Fibroblast of skin of abdomen (primary cell): ENCODE measurements at regions not wholly inside any gene's neighbourhood (a gene's known extent, or its start where the extent isn't known, plus 50 kb on each side); places are given as distances from the start of the nearest gene placed in this dataset.
"Not testable (repeated sequence)": the region's sequence is repeated elsewhere in the genome, so short reads cannot be mapped to it uniquely, and the experiment has no call there.

Experiments
- DNase-seq: peaks from one replicate; pipeline ENCODE4 v3.0.0-alpha.2; 2013

- no peak for DNase-seq
Observed at GRCh38 chr15:92763459-92763858, 107.9 kb upstream of the FAM174B start.

- DNase-seq: not testable (repeated sequence)
Observed at GRCh38 chr15:92768131-92768530, 112.6 kb upstream of the FAM174B start.

DNA sequence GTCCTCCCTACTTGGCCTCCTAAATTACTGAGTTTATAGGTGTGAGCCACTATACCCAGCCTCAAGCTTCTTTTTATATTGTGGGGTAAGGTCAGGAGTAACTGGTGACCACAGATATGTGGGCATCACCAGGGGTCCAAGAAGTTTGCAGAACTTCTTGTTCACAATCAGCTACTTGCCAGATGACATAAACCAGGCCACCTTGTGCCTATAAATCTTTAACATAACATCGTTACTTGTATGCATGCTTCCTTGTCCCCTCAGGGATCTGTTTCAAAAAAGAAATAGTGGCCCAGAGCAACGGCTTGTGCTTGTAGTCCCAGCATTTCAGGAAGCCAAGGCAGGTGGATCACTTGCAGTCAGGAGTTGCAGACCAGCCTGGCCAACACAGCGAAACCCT is 115.1 kb upstream of the FAM174B start:
- no peak for DNase-seq

DNA sequence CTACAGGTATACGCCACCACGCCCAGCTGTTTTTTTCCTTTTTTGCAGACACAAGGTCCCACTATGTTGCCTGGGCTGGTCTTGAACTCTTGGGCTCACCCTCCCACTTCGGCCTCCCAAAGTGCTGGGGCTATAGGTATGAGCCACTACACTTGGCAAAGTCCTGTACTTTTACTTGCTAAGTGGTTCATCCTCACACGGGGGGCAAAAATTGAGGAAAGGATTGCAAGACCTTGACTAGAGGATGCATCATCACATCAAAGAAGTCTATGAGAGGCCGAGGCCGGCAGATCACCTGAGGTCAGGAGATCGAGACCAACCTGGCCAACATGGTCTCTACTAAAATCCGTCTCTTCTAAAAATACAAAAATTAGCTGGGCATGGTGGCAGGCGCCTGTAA is 116.5 kb upstream of the FAM174B start:
- DNase-seq: no peak

DNA sequence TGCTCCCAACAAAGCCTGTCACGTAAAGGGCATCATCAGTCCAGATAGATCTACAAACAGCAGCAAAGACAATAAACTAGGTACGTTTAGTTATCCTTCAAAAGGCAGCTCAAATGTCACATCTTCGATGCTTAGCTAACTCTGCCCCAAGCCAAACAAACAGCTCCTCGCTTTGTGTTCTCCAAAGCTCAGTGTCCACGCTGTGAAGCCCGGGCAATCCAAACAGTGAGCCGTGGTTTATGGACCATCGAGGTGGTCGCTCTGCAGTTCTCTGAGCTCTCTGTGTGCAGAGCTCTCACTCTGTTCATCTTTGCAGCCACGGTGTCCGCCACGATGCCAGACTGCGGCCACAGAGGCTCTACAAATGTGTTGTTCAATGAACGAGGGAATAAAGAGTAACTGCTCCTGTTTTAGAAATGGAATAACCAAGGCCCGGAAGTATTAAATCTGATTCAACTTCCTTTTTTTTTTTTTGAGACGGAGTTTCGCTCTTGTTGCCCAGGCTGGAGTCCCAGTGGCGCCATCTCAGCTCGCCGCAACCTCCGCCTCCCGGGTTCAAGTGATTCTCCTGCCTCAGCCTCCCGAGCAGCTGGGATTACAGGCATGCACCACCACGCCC is 117.2 kb upstream of the FAM174B start:
- DNase-seq: no peak

DNA sequence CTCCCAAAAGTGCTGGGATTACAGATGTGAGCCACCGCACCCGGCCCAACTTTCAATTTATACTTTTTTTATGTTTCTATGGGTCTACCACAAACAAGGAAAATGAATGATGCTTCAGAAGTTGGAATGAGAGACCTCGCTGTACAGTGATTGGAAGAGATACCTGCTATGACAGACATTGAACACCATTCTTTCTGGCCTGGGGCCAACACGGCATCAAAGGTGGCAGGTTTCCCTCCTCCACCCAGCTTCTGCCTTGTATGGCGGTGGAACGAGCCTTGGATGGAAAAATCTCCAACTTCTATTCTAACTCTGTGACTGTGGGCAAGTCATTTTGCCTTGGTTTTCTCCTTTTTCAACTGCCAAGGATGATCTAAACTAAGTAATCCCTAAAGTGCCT is 117.8 kb upstream of the FAM174B start:
- DNase-seq: no peak

GRCh38 chr15:92779874-92780273 is 120.2 kb upstream of the CHD2 start:
- DNase-seq: no peak

DNA sequence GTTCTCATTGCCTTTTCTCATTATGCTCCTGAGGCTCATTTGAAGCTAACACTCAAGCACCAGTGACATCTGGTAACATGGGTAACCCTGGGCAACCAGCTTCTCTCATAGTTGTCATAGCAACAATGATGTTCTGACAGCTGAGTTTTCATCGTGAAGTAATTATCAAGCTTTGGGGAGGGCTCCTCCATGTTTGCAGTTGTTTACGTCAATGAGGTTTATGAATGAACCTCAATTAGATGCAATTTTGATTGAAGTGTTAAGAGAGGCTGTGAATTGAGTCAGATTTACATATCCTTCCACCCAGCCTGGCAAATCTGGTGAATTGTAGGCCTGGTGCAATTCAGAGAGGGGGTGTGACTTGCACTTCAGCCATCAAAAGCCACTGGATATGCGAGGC is 119.3 kb upstream of the CHD2 start:
- no peak for DNase-seq

DNA sequence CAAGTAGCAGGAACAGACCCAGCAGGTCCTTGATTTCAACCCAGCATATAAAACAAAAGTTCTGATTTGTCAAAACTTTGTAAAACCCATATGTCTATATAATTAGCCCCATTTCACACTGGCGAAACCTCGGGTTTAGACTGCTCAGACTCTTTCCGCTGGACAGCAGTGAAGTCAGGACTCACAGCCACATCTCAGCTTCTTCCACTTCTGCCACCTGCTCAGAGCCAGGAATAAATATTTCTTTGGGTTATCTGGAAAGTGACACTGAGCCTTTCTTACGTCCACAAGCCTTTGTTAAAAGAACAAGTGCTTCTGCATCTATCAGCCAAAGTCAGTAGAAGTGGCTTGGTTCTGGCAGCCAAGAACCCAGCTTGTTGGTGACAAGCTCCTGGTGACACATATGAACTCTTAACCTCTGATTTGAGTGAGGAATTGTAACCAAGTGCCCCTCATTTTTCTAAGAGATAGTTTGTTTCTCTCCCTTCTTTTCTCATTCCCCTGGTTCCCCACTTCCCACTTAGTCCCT is 118.1 kb upstream of the CHD2 start:
- DNase-seq: no peak

DNA sequence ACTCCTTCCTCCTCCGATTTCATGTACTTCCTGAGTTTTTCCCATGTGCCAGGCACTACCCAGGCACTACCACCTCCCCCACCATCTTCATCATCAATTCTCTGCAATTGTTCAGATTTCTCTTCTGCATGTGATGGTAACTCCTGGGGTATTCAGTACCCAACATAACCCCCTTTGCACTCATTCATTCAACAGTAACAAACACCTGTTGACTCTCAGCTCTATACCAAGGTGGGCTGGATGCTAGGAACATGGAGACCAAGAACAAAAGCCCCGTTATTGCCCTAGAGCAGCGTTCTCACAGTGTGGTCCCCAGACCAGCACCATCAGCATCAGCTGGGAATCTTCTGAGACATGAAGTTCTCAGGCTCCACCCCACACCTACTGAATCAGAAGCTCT is 113.0 kb upstream of the CHD2 start:
- no peak for DNase-seq

DNA sequence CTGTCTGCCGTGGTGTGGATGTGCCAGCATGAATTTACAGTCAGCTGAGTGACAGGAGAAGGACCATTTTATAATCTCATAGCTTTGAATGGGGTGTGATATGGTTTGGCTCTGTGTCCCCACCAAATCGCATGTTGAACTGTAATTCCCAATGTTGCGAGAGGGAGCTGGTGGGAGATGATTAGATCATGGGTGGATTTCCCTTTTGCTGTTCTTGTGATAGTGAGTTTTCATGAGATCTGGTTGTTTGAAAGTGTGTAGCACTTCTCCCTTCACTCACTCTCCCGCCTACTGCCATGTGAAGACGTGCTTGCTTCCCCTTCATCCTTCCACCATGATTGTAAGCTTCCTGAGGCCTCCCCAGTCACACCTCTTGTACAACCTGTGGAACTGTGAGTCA is 111.9 kb upstream of the CHD2 start:
- DNase-seq: no peak

DNA sequence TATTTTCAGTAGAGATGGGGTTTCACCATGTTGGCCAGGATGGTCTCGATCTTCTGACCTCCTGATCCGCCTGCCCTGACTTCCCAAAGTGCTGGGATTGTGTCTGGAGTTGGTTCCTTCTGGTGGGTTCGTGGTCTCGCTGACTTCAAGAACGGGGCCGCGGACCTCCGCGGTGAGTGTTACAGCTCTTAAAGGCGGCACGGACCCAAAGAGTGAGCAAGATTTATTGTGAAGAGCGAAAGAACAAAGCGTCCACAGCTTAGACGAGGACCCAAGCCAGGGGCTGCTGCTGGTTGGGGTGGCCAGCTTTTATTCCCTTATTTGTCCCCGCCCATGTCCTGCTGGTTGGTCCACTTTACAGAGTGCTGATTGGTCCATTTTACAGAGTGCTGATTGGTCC is 111.3 kb upstream of the CHD2 start:
- DNase-seq: not testable (repeated sequence)

DNA sequence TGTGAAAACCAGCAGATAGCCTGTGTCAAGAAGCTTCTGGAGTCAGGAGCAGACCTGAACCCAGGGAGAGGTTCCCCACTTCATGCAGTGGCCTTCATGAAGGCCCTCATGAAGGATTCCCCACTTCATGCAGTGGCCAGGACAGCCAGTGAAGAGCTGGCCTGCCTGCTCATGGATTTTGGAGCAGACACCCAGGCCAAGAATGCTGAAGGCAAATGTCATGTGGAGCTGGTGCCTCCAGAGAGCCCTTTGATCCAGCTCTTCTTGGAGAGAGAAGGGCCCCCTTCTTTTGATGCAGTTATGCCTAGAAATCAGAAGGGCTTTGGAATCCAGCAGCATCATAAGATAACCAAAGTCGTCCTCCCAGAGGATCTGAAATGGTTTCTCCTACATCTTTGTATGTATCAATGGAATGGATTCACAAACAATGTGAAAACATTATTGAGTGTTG is 103.9 kb upstream of the CHD2 start:
- no peak for DNase-seq

DNA sequence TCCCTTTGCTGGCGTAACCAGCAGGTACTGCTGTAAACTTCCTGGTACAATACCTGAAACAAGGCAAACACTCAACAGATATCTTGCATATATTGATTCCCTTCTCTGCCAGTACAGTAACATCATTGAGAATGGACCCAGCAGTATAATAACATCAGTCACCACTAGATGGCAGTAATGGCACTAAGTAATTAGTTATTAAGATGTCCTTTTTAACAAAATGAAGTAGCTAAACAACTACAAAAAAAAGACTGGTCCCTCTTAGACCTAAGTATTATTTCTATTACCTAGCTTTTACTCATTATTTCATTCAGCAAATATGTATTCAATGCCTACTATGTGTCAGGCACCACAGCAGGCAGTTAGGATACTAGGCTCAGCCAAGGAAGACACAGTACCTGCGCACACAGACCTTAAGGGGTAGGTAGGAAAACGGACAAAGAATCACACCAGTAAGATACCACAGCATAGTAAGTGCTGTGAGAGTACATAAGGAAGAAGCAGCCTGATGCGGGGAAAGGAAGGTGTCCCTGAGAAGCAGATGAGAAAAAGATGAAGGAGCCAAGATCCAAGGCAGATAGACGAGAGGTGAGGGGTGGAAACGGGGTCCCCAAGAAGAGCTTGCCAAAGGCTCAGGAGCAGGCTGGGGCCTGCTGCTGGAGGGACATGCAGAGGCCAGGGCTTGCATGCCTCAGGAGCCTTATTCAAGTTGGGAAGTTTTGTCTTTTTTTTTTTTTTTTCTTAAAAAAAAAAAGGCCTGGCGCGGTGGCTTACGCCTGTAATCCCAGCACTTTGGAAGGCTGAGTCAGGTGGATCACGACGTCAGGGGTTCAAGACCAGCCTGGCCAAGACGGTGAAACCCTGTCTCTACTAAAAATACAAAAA is 102.7 kb upstream of the CHD2 start:
- DNase-seq: peak; percentile 71

DNA sequence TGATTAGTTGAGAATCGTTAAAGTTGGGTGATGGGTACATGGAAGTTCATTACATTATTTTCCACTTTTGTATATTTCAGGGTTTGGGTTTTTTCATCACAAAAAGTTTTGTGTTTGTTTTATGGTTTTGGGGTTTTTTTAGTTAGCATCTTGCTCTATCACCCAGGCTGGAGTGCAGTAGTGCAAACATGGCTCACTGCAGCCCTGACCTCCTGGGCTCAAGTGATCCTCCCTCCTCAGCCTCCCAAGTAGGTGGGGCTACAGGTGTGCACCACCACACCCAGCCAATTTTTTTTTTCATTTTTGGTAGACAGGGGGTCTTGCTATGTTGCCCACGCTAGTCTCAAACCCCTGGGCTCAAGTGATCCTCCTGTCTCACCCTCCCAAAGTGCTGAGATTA is 100.1 kb upstream of the CHD2 start:
- no peak for DNase-seq

DNA sequence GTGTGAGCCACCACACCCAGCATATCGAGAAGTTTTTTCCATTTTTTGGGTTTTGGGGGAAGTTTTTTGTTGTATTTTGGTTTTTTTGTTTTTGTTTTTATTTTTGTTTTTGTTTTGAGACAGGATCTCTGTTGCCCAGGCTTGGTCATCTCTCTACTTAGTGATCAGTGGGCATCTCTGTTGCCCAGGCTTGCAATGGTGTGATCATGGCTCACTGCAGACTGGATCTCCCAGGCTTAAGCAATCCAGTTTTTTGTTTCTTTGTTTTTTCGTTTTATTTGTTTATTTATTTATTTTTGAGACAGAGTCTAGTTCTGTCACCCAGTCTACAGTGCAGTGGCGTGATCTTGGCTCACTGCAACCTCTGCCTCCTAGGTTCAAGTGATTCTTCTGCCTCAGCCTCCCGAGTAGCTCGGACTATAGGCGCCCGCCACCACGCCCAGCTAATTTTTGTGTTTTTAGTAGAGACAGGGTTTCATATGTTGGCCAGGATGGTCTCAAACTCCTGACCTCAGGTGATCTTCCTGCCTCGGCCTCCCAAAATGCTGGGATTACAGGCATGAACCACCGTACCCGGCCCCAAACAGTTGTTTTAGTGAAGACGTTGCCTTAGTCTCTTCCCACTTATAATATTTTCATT is 99.6 kb upstream of the CHD2 start:
- DNase-seq: not testable (repeated sequence)

DNA sequence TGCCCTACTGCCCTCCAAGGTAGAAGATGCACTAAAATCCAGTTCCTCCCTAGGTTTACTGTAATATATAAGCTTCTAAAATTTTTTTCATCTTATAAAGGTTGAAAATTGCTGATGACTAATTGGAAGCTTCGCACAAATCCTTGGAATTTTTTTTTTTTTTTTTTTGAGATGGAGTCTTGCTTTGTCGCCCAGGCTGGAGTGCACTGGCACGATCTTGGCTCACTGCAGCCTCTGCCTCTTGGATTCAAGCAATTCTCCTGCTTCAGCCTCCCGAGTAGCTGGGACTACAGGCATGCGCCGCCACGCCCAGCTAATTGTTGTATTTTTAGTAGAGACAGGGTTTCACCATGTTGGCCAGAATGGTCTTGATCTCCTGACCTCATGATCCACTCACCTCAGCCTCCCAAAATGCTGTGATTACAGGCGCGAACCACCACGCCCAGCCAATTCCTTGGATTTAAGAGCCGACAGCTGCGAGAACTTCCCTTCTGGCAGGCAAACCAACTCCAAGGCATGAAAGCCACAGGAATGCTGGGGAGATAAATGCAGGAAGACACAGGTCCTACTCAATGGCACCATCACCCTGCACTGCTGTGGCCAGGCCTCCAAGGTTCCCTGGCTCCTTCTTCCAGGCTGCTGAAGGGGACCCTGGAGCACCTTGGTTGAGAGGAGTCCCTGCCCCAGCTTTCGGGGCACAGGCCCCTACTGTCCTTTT is 98.9 kb upstream of the CHD2 start:
- peak; percentile 94 for DNase-seq

GRCh38 chr15:92801774-92802464 is 98.2 kb upstream of the CHD2 start:
- peak; percentile 96 for DNase-seq

DNA sequence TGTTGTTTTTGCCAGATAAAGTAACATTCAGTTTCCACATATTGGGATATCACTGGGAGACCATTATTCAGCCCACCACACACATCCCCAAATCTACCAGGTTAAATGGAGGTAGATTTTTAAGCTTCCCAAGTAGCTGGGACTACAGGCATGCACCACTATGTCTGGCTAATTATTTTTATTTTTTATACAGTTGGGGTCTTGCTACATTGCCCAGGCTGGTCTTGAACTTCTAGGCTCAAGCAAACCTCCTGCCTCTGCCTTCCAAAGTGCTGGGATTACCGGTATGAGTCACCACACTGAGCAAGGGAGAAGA is 96.6 kb upstream of the CHD2 start:
- no peak for DNase-seq

GRCh38 chr15:92803852-92804609 is 96.1 kb upstream of the CHD2 start:
- DNase-seq: peak; percentile 100

DNA sequence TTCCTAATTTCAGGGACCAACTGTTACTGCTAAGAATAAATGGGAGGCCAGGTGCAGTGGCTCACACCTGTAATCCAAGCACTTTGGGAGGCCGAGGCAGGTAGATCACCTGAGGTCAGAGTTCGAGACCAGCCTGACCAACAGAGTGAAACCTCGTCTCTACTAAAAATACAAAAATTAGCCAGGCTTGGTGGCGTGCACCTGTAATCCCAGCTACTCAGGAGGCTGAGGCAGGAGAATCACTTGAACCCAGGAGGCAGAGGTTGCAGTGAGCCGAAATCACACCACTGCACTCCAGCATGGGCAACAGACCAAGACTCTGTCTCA is 95.6 kb upstream of the CHD2 start:
- not testable (repeated sequence) for DNase-seq
